Chondrocyte (in vitro differentiated cells): ENCODE measurements at regions not wholly inside any gene's neighbourhood (a gene's known extent, or its start where the extent isn't known, plus 50 kb on each side); places are given as distances from the start of the nearest gene placed in this dataset.

Experiments used
- DNase-seq: peaks from one replicate; pipeline ENCODE4 v3.0.0; 2021; ENCODE audit warnings: mixed read lengths, low spot score
- H3K27ac Mint-ChIP-seq: one replicate; pipeline ENCODE4 v1.8.0; 2021; ENCODE audit warnings: mild to moderate bottlenecking, moderate library complexity, mixed read lengths; ENCODE audit not compliant: unreplicated experiment
- H3K27me3 Mint-ChIP-seq: 2 replicates; pipeline ENCODE4 v1.8.0; 2021; ENCODE audit warnings: low read depth, mixed read lengths
- H3K36me3 Mint-ChIP-seq: 2 replicates; pipeline ENCODE4 v1.8.0; 2021; ENCODE audit warnings: low read depth, mixed read lengths
- H3K4me1 Mint-ChIP-seq: 2 replicates; pipeline ENCODE4 v1.8.0; 2021; ENCODE audit warnings: low read depth, mild to moderate bottlenecking, mixed read lengths
- H3K4me3 Mint-ChIP-seq: one replicate; pipeline ENCODE4 v1.8.0; 2021; ENCODE audit warnings: mild to moderate bottlenecking, moderate library complexity, mixed read lengths; ENCODE audit not compliant: unreplicated experiment
- H3K9me3 Mint-ChIP-seq: 2 replicates; pipeline ENCODE4 v1.8.0; 2021; ENCODE audit warnings: low read depth, mixed read lengths
- TF ChIP-seq, protein P1 (sequence below): fragments of 200-600 bp; sonication (generic); IDR thresholded peaks from 2 replicates; pipeline ENCODE4 v1.5.0; 2021; ENCODE audit warnings: antibody characterized with exemption, mild to moderate bottlenecking, moderate library complexity

DNA sequence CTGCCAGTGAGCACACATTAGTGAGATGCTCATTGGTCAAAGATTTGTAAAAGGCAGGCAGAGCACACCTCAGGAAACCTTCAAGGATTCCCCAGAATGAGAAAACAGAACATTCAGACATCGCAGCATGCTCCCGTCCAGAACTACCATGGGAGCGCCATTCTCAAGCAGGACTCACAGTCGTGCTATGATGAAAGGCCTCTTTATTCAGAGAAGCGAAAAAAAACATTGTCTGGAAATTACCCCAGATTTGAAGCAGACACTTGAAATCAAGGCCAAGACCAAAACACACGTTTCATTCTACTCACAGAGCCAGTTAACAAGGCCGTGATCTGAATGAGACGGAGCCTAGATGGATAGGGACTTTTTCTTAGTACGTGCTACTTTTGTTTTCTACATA is 961.8 kb upstream of the TENM3 start:
- Mint-ChIP-seq H3K36me3 (no peaks in the 10 kb centered on the region), H3K27me3 (no peaks in the 10 kb centered on the region), H3K27ac (no peak overlapping the region), H3K4me3 (no peak overlapping the region), H3K9me3 (no peaks in the 10 kb centered on the region), H3K4me1 (no peaks in the 10 kb centered on the region)
- TF ChIP-seq, protein P1, sequence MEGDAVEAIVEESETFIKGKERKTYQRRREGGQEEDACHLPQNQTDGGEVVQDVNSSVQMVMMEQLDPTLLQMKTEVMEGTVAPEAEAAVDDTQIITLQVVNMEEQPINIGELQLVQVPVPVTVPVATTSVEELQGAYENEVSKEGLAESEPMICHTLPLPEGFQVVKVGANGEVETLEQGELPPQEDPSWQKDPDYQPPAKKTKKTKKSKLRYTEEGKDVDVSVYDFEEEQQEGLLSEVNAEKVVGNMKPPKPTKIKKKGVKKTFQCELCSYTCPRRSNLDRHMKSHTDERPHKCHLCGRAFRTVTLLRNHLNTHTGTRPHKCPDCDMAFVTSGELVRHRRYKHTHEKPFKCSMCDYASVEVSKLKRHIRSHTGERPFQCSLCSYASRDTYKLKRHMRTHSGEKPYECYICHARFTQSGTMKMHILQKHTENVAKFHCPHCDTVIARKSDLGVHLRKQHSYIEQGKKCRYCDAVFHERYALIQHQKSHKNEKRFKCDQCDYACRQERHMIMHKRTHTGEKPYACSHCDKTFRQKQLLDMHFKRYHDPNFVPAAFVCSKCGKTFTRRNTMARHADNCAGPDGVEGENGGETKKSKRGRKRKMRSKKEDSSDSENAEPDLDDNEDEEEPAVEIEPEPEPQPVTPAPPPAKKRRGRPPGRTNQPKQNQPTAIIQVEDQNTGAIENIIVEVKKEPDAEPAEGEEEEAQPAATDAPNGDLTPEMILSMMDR, result no peak
- DNase-seq, result no peak

DNA sequence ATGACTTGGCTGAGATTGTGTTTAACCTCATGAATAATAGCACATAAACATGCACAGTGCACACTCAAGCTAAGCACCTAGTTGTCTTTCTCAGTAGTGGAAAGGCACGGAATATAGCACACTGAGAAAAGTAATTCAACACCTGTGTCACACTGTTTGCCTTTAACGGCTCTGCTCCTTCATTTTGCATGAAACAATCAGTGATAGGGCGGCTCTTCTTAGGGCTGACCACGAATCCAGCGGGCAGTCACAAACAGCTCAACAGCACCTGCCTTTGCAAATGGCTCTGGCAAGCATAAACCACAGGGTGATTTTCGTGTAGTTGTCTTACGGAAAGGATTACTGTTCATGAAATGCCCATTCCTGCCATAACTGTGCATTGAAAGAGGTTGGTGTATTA is 954.0 kb upstream of the TENM3 start:
- Mint-ChIP-seq H3K4me3 (no peak overlapping the region), H3K27ac (no peak overlapping the region), H3K27me3 (peaks cover 3% of the 10 kb centered on the region), H3K36me3 (no peaks in the 10 kb centered on the region), H3K9me3 (no peaks in the 10 kb centered on the region), H3K4me1 (no peaks in the 10 kb centered on the region)
- no peak for DNase-seq
- TF ChIP-seq, protein P1, result no peak

DNA sequence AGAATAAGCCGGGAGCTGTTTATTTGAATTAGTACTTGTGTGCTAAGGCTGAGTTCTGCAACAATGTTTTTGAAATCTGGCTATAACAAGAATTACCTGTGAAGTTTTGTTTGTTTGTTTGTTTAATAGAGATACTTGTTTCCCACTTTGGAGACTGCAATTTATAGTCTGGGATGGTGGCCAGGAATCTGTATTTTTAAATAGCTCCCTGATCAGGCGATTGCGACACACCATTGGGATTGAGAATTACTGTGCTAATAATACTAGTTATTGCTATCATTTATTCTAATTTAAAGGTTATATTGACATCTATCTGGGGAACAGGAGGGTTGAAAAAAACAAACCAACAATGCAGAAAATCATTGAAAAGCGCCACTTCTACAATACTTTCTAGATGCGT is 951.6 kb upstream of the TENM3 start:
- Mint-ChIP-seq H3K27me3 (peaks cover 3% of the 10 kb centered on the region), H3K9me3 (no peaks in the 10 kb centered on the region), H3K27ac (no peak overlapping the region), H3K4me1 (no peaks in the 10 kb centered on the region), H3K36me3 (no peaks in the 10 kb centered on the region), H3K4me3 (no peak overlapping the region)
- DNase-seq, result no peak
- TF ChIP-seq, protein P1, result no peak

DNA sequence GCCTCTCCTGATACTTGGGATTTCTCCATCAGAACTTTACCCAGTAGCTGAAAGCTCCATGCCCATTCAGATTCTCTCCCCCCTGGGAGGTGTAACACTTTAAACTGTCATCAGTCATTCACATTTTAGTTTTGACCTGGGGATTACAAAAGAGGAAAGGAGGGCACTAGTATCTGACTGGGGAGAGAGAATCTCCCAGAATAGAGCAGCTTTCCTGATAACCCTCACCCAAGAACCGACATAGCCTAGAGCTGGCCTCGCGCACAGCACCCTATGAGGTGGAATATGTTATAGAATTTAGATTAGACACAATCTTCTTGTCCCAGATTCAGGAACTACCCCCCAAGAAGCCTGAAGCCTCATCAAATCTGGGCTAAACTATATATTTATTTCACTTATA is 950.2 kb upstream of the TENM3 start:
- Mint-ChIP-seq H3K4me1 (no peaks in the 10 kb centered on the region), H3K4me3 (no peak overlapping the region), H3K36me3 (no peaks in the 10 kb centered on the region), H3K9me3 (peaks cover 8% of the 10 kb centered on the region), H3K27ac (no peak overlapping the region), H3K27me3 (peaks cover 5% of the 10 kb centered on the region)
- no peak for DNase-seq
- TF ChIP-seq, protein P1, result no peak

DNA sequence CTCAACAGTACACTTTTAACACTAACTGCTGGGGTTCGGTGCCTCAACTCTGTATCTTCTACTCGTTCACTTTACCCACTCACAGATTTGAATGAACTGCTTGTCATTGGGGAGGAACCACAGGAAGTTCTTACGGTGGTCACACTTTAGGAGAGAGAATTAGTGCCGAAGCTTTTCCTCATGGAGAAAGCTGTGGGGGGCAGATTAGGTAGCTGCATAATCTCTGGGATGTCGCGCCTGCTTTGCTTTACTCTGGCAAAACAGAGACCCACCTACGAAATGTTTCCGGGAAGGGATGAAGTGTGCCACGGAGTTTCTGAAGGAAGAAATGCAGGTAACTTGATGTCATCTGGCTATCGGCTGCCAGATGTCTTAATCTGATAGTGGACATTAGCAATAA is 949.7 kb upstream of the TENM3 start:
- no peaks in the 10 kb centered on the region for H3K4me1 Mint-ChIP-seq
- TF ChIP-seq, protein P1, result no peak
- H3K4me3 Mint-ChIP-seq, result no peak overlapping the region

More for the DNA sequence above, 949.7 kb upstream of the TENM3 start:
- peaks cover 10% of the 10 kb centered on the region for H3K9me3 Mint-ChIP-seq
- H3K27me3 Mint-ChIP-seq, result peaks cover 5% of the 10 kb centered on the region
- no peak overlapping the region for H3K27ac Mint-ChIP-seq
- no peaks in the 10 kb centered on the region for H3K36me3 Mint-ChIP-seq
- DNase-seq, result no peak
